ENCODE measurements at regions not wholly inside any gene's neighbourhood (a gene's known extent, or its start where the extent isn't known, plus 50 kb on each side); places are given as distances from the start of the nearest gene placed in this dataset.

- no peak overlapping the region for H3K27ac ChIP-seq (ENCODE audit: extremely low read depth, low read depth, low read length)
- no peak overlapping the region for H3K4me3 ChIP-seq (ENCODE audit: low read depth, low read length)
- POLR2A ChIA-PET = no interaction called here
- TF ChIP-seq ZNF776 (tag by site-specific recombination; IDR thresholded peaks at IDR 0.05; ENCODE audit: borderline replicate concordance) = no peak
- no peak for TF ChIP-seq ZNF391 (tag by site-specific recombination; IDR thresholded peaks at IDR 0.05; ENCODE audit: borderline replicate concordance, low read depth)
- TF ChIP-seq WT1 (tag by site-specific recombination; IDR thresholded peaks at IDR 0.05) = no peak
- no peak for TF ChIP-seq ZNF529 (tag by site-specific recombination; IDR thresholded peaks at IDR 0.05; ENCODE audit: insufficient replicate concordance)
- no peak for TF ChIP-seq ZNF548 (tag by site-specific recombination; IDR thresholded peaks at IDR 0.05)
- no peak for TF ChIP-seq ZNF423 (tag by site-specific recombination; IDR thresholded peaks at IDR 0.05)
- TF ChIP-seq ZNF624 (tag by site-specific recombination; IDR thresholded peaks at IDR 0.05) = no peak
- no peak for TF ChIP-seq ZNF37A (tag by site-specific recombination; IDR thresholded peaks at IDR 0.05)
- no peak for TF ChIP-seq ZNF416 (tag by site-specific recombination; IDR thresholded peaks at IDR 0.05)
- no peak for TF ChIP-seq ZNF747 (tag by site-specific recombination; IDR thresholded peaks at IDR 0.05)
- TF ChIP-seq, protein P1, sequence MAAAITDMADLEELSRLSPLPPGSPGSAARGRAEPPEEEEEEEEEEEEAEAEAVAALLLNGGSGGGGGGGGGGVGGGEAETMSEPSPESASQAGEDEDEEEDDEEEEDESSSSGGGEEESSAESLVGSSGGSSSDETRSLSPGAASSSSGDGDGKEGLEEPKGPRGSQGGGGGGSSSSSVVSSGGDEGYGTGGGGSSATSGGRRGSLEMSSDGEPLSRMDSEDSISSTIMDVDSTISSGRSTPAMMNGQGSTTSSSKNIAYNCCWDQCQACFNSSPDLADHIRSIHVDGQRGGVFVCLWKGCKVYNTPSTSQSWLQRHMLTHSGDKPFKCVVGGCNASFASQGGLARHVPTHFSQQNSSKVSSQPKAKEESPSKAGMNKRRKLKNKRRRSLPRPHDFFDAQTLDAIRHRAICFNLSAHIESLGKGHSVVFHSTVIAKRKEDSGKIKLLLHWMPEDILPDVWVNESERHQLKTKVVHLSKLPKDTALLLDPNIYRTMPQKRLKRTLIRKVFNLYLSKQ (tag by site-specific recombination; IDR thresholded peaks at IDR 0.05; ENCODE audit: borderline replicate concordance) = no peak
- TF ChIP-seq, protein P2, sequence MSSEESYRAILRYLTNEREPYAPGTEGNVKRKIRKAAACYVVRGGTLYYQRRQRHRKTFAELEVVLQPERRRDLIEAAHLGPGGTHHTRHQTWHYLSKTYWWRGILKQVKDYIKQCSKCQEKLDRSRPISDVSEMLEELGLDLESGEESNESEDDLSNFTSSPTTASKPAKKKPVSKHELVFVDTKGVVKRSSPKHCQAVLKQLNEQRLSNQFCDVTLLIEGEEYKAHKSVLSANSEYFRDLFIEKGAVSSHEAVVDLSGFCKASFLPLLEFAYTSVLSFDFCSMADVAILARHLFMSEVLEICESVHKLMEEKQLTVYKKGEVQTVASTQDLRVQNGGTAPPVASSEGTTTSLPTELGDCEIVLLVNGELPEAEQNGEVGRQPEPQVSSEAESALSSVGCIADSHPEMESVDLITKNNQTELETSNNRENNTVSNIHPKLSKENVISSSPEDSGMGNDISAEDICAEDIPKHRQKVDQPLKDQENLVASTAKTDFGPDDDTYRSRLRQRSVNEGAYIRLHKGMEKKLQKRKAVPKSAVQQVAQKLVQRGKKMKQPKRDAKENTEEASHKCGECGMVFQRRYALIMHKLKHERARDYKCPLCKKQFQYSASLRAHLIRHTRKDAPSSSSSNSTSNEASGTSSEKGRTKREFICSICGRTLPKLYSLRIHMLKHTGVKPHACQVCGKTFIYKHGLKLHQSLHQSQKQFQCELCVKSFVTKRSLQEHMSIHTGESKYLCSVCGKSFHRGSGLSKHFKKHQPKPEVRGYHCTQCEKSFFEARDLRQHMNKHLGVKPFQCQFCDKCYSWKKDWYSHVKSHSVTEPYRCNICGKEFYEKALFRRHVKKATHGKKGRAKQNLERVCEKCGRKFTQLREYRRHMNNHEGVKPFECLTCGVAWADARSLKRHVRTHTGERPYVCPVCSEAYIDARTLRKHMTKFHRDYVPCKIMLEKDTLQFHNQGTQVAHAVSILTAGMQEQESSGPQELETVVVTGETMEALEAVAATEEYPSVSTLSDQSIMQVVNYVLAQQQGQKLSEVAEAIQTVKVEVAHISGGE (tag by site-specific recombination; conservative IDR thresholded peaks at IDR 0.05; ENCODE audit: low read depth) = no peak
- TF ChIP-seq ZBTB17 (tag by site-specific recombination; IDR thresholded peaks at IDR 0.05) = no peak
- TF ChIP-seq ZNF514 (tag by site-specific recombination; IDR thresholded peaks at IDR 0.05) = no peak
- TF ChIP-seq ZNF248 (tag by site-specific recombination; IDR thresholded peaks at IDR 0.05) = no peak
- no peak for TF ChIP-seq TRIM28 (IDR thresholded peaks at IDR 0.05; ENCODE audit: borderline replicate concordance, low read length)
- TF ChIP-seq ZNF157 (tag by site-specific recombination; IDR thresholded peaks at IDR 0.05) = no peak
- H3K4me1 ChIP-seq (ENCODE audit: control insufficient read depth, insufficient read depth, low read length) = no peaks in the 10 kb centered on the region
- CTCF ChIA-PET = interaction anchor here (0.7 kb wide), 1 partner anchor 481 kb away, joined by 3 read pairs; no protein-coding TSS in a partner anchor
- H3K9me3 ChIP-seq (ENCODE audit: control insufficient read depth, insufficient read depth, low read depth, low read length) = no peaks in the 10 kb centered on the region
- no peaks in the 10 kb centered on the region for H3K36me3 ChIP-seq (ENCODE audit: control insufficient read depth in 2 of 2, insufficient read depth in 1 of 2, low read length in 2 of 2)
Measured at GRCh38 chr2:163949693-163950092, 213.9 kb upstream of the FIGN start.

- CTCF ChIA-PET = interaction anchor here (0.5 to 0.6 kb wide), 2 partner anchors 57 to 364 kb away, joined by 3 read pairs; no protein-coding TSS in a partner anchor
- Histone ChIP-seq H3K36me3 (ENCODE audit: control insufficient read depth in 2 of 2, insufficient read depth in 1 of 2, low read length in 2 of 2) (no peaks in the 10 kb centered on the region), H3K9me3 (ENCODE audit: control insufficient read depth, insufficient read depth, low read depth, low read length) (no peaks in the 10 kb centered on the region), H3K4me1 (ENCODE audit: control insufficient read depth, insufficient read depth, low read length) (no peaks in the 10 kb centered on the region), H3K27ac (ENCODE audit: extremely low read depth, low read depth, low read length) (no peak overlapping the region), H3K4me3 (ENCODE audit: low read depth, low read length) (no peak overlapping the region)
- POLR2A ChIA-PET = no interaction called here
- TF ChIP-seq ZNF701 (tag by site-specific recombination; IDR thresholded peaks at IDR 0.05) = no peak
- TF ChIP-seq ZNF530 (tag by site-specific recombination; IDR thresholded peaks at IDR 0.05; ENCODE audit: low read depth) = no peak
- no peak for TF ChIP-seq ZBTB48 (tag by site-specific recombination; IDR thresholded peaks at IDR 0.05)
- TF ChIP-seq SP7 (tag by site-specific recombination; IDR thresholded peaks at IDR 0.05) = no peak
- TF ChIP-seq ZNF211 (tag by site-specific recombination; IDR thresholded peaks at IDR 0.05; ENCODE audit: low read depth) = no peak
- no peak for TF ChIP-seq ZNF555 (tag by site-specific recombination; conservative IDR thresholded peaks at IDR 0.05)
- TF ChIP-seq ZSCAN16 (tag by site-specific recombination; IDR thresholded peaks at IDR 0.05) = no peak
- TF ChIP-seq ZNF585B (tag by site-specific recombination; IDR thresholded peaks at IDR 0.05) = no peak
- no peak for TF ChIP-seq ZNF324 (tag by site-specific recombination; IDR thresholded peaks at IDR 0.05)
- TF ChIP-seq ZNF280D (tag by site-specific recombination; IDR thresholded peaks at IDR 0.05) = no peak
- TF ChIP-seq ZNF639 (tag by site-specific recombination; IDR thresholded peaks at IDR 0.05) = no peak
- TF ChIP-seq ZNF133 (tag by site-specific recombination; IDR thresholded peaks at IDR 0.05) = no peak
- no peak for TF ChIP-seq ZBTB20 (tag by site-specific recombination; IDR thresholded peaks at IDR 0.05)
Measured at GRCh38 chr2:163944347-163944737, 208.5 kb upstream of the FIGN start.

Measured in HEK293 (cell line).